ENCODE measurements at regions not wholly inside any gene's neighbourhood (a gene's known extent, or its start where the extent isn't known, plus 50 kb on each side); places are given as distances from the start of the nearest gene placed in this dataset.

GRCh38 chrX:74009041-74009440 is 156.5 kb upstream of the XIST start:
- TF ChIP-seq CTCF (conservative IDR thresholded peaks at IDR 0.05; ENCODE audit: low read length) = no peak
- TF ChIP-seq EZH2phosphoT487 (IDR thresholded peaks at IDR 0.05; ENCODE audit: borderline replicate concordance, low read depth, low read length) = no peak
